B cell (primary cell): ENCODE measurements at regions not wholly inside any gene's neighbourhood (a gene's known extent, or its start where the extent isn't known, plus 50 kb on each side); places are given as distances from the start of the nearest gene placed in this dataset.

Experiments
- ATAC-seq: fragments of 200-7000 bp; cut with Tn5 transposase; one replicate; pipeline ENCODE4 v1.10.0; 2021; ENCODE audit warnings: low read depth, mild to moderate bottlenecking, moderate number of reproducible peaks, moderate library complexity
- CTCF ChIA-PET: fragments of 350-600 bp; sonication (Branson Sonifier 250); formaldehyde crosslinking; loops from one replicate; lab custom pipeline; 2021; ENCODE audit warnings: antibody characterized with exemption, inconsistent platforms; lab: Charles Lee
- POLR2A ChIA-PET: fragments of 350-600 bp; sonication (Branson Sonifier 250); formaldehyde crosslinking; loops from one replicate; lab custom pipeline; 2021; ENCODE audit warnings: antibody characterized with exemption; lab: Charles Lee
- DNase-seq: peaks from one replicate; pipeline ENCODE4 v3.0.0; 2013
- H2AFZ ChIP-seq: 2 replicates; pipeline ENCODE4 v1.6.1; 2012; ENCODE audit warnings: mild to moderate bottlenecking, low read depth, low read length; ENCODE audit not compliant: insufficient read depth, poor library complexity, severe bottlenecking
- H3K27ac ChIP-seq, 2 donors: 1 replicate in 1 of 2; 2 replicates in 1 of 2; pipeline ENCODE4 v1.5.1; 2012 to 2013; ENCODE audit warnings: low read length in 2 of 2, mild to moderate bottlenecking in 2 of 2, moderate library complexity in 1 of 2
- H3K27me3 ChIP-seq, 4 experiments: fragments of 200-600 bp in 1 of 4; sonication (generic) in 1 of 4; replicated peaks in 1 of 4; 1 replicate in 2 of 4; 2 replicates in 2 of 4; pipeline versions ENCODE4 v1.6.1 to v1.7.0; 2013 to 2016; ENCODE audit warnings: low read length in 3 of 4, mild to moderate bottlenecking in 2 of 4, mixed read lengths in 1 of 4, moderate library complexity in 1 of 4; ENCODE audit not compliant: insufficient read depth in 4 of 4, control insufficient read depth in 3 of 4; ENCODE audit errors: control extremely low read depth in 1 of 4
- H3K36me3 ChIP-seq, 2 experiments: replicated peaks in 1 of 2; 1 replicate in 1 of 2; 2 replicates in 1 of 2; pipeline versions ENCODE4 v1.6.1 to v1.7.1; 2013; ENCODE audit warnings: low read length in 1 of 2; ENCODE audit not compliant: insufficient read depth in 2 of 2, control insufficient read depth in 1 of 2; ENCODE audit errors: control extremely low read depth in 1 of 2, extremely low read depth in 1 of 2
- H3K4me1 ChIP-seq, 2 donors: fragments of 200-600 bp in 1 of 2; sonication (generic) in 1 of 2; 1 replicate in 1 of 2; 2 replicates in 1 of 2; pipeline versions ENCODE4 v1.5.1 to v1.6.1; 2013 to 2017; ENCODE audit warnings: low read length in 2 of 2; ENCODE audit not compliant: control insufficient read depth in 2 of 2, insufficient read depth in 2 of 2
- H3K4me2 ChIP-seq: replicated peaks from 2 replicates; pipeline ENCODE3; 2012; ENCODE audit warnings: mild to moderate bottlenecking, low read depth, low read length; ENCODE audit not compliant: poor library complexity, severe bottlenecking
- H3K4me3 ChIP-seq, 5 experiments: fragments of 200-600 bp in 1 of 5; sonication (generic) in 1 of 5; 1 replicate in 3 of 5; 2 replicates in 2 of 5; pipeline versions ENCODE4 v1.5.1 to v1.7.0; 2011 to 2016; ENCODE audit warnings: low read length in 4 of 5, mild to moderate bottlenecking in 4 of 5, low read depth in 2 of 5, control low read depth in 1 of 5, moderate library complexity in 1 of 5; ENCODE audit not compliant: insufficient read depth in 1 of 5; ENCODE audit errors: control extremely low read depth in 1 of 5, extremely low read depth in 1 of 5
- H3K79me2 ChIP-seq: fragments of 200-600 bp; sonication (generic); one replicate; pipeline ENCODE4 v1.6.0; 2016; ENCODE audit warnings: low read length; ENCODE audit not compliant: control insufficient read depth, insufficient read depth
- H3K9ac ChIP-seq: fragments of 200-600 bp; sonication (generic); 2 replicates; pipeline ENCODE4 v1.6.1; 2017; ENCODE audit warnings: mild to moderate bottlenecking, low read length, moderate library complexity
- H3K9me3 ChIP-seq, 3 donors: one replicate each; pipeline versions ENCODE4 v1.6.1 to v1.7.1; 2013; ENCODE audit warnings: low read length in 2 of 3; ENCODE audit not compliant: control insufficient read depth in 2 of 3, insufficient read depth in 1 of 3; ENCODE audit errors: control extremely low read depth in 1 of 3
- H4K20me1 ChIP-seq: 2 replicates; pipeline ENCODE4 v1.6.0; 2012; ENCODE audit warnings: mild to moderate bottlenecking, low read length; ENCODE audit not compliant: insufficient read depth, control insufficient read depth, poor library complexity, severe bottlenecking
- H3K27ac Mint-ChIP-seq: one replicate; pipeline ENCODE4 v1.8.0; 2021; ENCODE audit warnings: mixed read lengths
- H3K27me3 Mint-ChIP-seq: one replicate; pipeline ENCODE4 v1.8.0; 2021; ENCODE audit warnings: mixed read lengths
- H3K4me1 Mint-ChIP-seq: one replicate; pipeline ENCODE4 v1.8.0; 2021; ENCODE audit warnings: mixed read lengths
- H3K4me3 Mint-ChIP-seq: one replicate; pipeline ENCODE4 v1.8.0; 2021; ENCODE audit warnings: mixed read lengths
- H3K9me3 Mint-ChIP-seq: one replicate; pipeline ENCODE4 v1.8.0; 2022; ENCODE audit warnings: mixed read lengths; ENCODE audit not compliant: insufficient read depth
- CTCF ChIP-seq: fragments of 200-600 bp; IDR thresholded peaks from one replicate; pipeline ENCODE4 v1.8.0; 2022; ENCODE audit warnings: antibody characterized with exemption, mild to moderate bottlenecking
- EZH2 ChIP-seq: IDR thresholded peaks from 2 replicates; pipeline ENCODE4 v1.6.1; 2012; ENCODE audit warnings: borderline replicate concordance, low read depth, mild to moderate bottlenecking, moderate library complexity, low read length; ENCODE audit not compliant: insufficient read depth, poor library complexity, severe bottlenecking
- WGBS: methylation state at CpG from one replicate; pipeline ENCODE4 v1.1.5; 2013; ENCODE audit warnings: missing lambda C conversion rate; ENCODE audit not compliant: insufficient coverage; 5-methylcytosine and 5-hydroxymethylcytosine counted together
- intact Hi-C: fragments of 100-400 bp; cut with micrococcal nuclease; formaldehyde crosslinking; loops from one replicate; pipeline ENCODE4 v1.10.0; 2022

GRCh38 chr3:176755977-176756376, 441.3 kb downstream of the TBL1XR1 start:
- H3K27ac Mint-ChIP-seq: no peak overlapping the region
- intact Hi-C loops: no loop called here
- H3K36me3 ChIP-seq: no peaks in the 10 kb centered on the region
- H3K4me1 Mint-ChIP-seq: no peaks in the 10 kb centered on the region
- no peaks in the 10 kb centered on the region for H3K27me3 ChIP-seq
- DNase-seq (no peak), ATAC-seq (no peak)
- WGBS: 88% methylated on average over 3 of the region's 6 CpGs
- CTCF ChIA-PET: no interaction called here
- no peaks in the 10 kb centered on the region for H3K79me2 ChIP-seq
- H3K4me1 ChIP-seq: no peaks in the 10 kb centered on the region
- H3K4me3 Mint-ChIP-seq: no peak overlapping the region
- H3K4me2 ChIP-seq: no peak overlapping the region
- H3K9ac ChIP-seq: no peak overlapping the region
- H3K27me3 Mint-ChIP-seq: peaks cover 4% of the 10 kb centered on the region
- TF ChIP-seq CTCF (no peak), EZH2 (no peak)
- H3K9me3 ChIP-seq: no peaks in the 10 kb centered on the region
- no peak overlapping the region for H3K4me3 ChIP-seq
- no peak overlapping the region for H3K27ac ChIP-seq
- peaks cover 3% of the 10 kb centered on the region for H3K9me3 Mint-ChIP-seq
- H2AFZ ChIP-seq: no peak overlapping the region
- POLR2A ChIA-PET: no interaction called here
- H4K20me1 ChIP-seq: no peaks in the 10 kb centered on the region

GRCh38 chr3:176755552-176755951, 441.7 kb downstream of the TBL1XR1 start:
- Histone ChIP-seq H3K9me3 (no peaks in the 10 kb centered on the region), H3K79me2 (no peaks in the 10 kb centered on the region), H3K4me2 (no peak overlapping the region), H4K20me1 (no peaks in the 10 kb centered on the region), H2AFZ (no peak overlapping the region), H3K36me3 (no peaks in the 10 kb centered on the region), H3K4me3 (no peak overlapping the region), H3K9ac (no peak overlapping the region), H3K27ac (no peak overlapping the region), H3K4me1 (no peaks in the 10 kb centered on the region), H3K27me3 (no peaks in the 10 kb centered on the region)
- DNase-seq (no peak), ATAC-seq (no peak)
- no CpG with 5 or more reads among the region's 1 CpG for WGBS
- ChIA-PET CTCF (no interaction called here), POLR2A (no interaction called here)
- Mint-ChIP-seq H3K4me1 (no peaks in the 10 kb centered on the region), H3K4me3 (no peak overlapping the region), H3K9me3 (peaks cover 3% of the 10 kb centered on the region), H3K27ac (no peak overlapping the region), H3K27me3 (peaks cover 4% of the 10 kb centered on the region)
- intact Hi-C loops: no loop called here
- TF ChIP-seq EZH2: no peak
- no peak for TF ChIP-seq CTCF
